B cell (primary cell): ENCODE measurements at regions not wholly inside any gene's neighbourhood (a gene's known extent, or its start where the extent isn't known, plus 50 kb on each side); places are given as distances from the start of the nearest gene placed in this dataset.

Source experiments
- EZH2 ChIP-seq: IDR thresholded peaks from 2 replicates; pipeline ENCODE4 v1.6.1; 2012; ENCODE audit warnings: borderline replicate concordance, low read depth, mild to moderate bottlenecking, moderate library complexity, low read length; ENCODE audit not compliant: insufficient read depth, poor library complexity, severe bottlenecking
- TF ChIP-seq, protein P1 (sequence below): fragments of 200-600 bp; IDR thresholded peaks from one replicate; pipeline ENCODE4 v1.8.0; 2022; ENCODE audit warnings: antibody characterized with exemption, mild to moderate bottlenecking

DNA sequence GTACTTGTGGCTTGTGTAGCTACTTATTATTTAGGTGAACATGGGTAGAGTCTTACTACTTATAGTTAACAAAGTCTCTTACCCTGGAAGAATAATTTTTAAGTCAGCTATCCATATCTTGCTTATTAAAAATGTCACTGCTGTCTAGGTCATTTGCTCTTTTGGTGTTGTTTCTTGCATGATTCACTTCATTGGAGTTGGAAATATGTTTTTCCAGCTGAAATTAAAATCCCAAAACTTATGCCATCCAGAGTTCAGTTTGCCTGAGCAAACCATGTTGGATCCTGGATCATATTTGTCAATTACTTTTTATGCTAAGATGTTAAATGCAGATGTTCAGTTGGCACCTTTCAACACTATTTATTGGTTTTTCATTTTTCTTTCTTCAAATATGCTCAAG is 421.0 kb upstream of the RBMS3 start:
- TF ChIP-seq EZH2 = no peak
- TF ChIP-seq, protein P1, sequence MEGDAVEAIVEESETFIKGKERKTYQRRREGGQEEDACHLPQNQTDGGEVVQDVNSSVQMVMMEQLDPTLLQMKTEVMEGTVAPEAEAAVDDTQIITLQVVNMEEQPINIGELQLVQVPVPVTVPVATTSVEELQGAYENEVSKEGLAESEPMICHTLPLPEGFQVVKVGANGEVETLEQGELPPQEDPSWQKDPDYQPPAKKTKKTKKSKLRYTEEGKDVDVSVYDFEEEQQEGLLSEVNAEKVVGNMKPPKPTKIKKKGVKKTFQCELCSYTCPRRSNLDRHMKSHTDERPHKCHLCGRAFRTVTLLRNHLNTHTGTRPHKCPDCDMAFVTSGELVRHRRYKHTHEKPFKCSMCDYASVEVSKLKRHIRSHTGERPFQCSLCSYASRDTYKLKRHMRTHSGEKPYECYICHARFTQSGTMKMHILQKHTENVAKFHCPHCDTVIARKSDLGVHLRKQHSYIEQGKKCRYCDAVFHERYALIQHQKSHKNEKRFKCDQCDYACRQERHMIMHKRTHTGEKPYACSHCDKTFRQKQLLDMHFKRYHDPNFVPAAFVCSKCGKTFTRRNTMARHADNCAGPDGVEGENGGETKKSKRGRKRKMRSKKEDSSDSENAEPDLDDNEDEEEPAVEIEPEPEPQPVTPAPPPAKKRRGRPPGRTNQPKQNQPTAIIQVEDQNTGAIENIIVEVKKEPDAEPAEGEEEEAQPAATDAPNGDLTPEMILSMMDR = no peak
